Stimulated activated CD8-positive, alpha-beta memory T cell treated with anti-CD3 and anti-CD28 coated beads, Interleukin-4, amount 100 ng/mL, for 48 hours (primary cell): ENCODE measurements at regions not wholly inside any gene's neighbourhood (a gene's known extent, or its start where the extent isn't known, plus 50 kb on each side); places are given as distances from the start of the nearest gene placed in this dataset.

Experiments
- DNase-seq: peaks from one replicate; pipeline ENCODE4 v3.0.0-alpha.2; 2020

- DNase-seq: no peak
Observed at GRCh38 chr10:104577163-104577562, 63.9 kb upstream of the SORCS3 start.

- no peak for DNase-seq
Observed at GRCh38 chr10:104577861-104578521, 63.1 kb upstream of the SORCS3 start.

- no peak for DNase-seq
Observed at GRCh38 chr10:104578671-104579070, 62.4 kb upstream of the SORCS3 start.

GRCh38 chr10:104579136-104579535 is 62.0 kb upstream of the SORCS3 start:
- DNase-seq: no peak

GRCh38 chr10:104580321-104580720 is 60.8 kb upstream of the SORCS3 start:
- no peak for DNase-seq

GRCh38 chr10:104580774-104581675 is 60.1 kb upstream of the SORCS3 start:
- DNase-seq: peak; percentile 85

- no peak for DNase-seq
Observed at GRCh38 chr10:104581884-104582601, 59.0 kb upstream of the SORCS3 start.

- no peak for DNase-seq
Observed at GRCh38 chr10:104582602-104582951, 58.5 kb upstream of the SORCS3 start.

GRCh38 chr10:104582966-104583365 is 58.1 kb upstream of the SORCS3 start:
- DNase-seq: no peak

- DNase-seq: no peak
Observed at GRCh38 chr10:104584541-104584940, 56.5 kb upstream of the SORCS3 start.

GRCh38 chr10:104587751-104588150 is 53.3 kb upstream of the SORCS3 start:
- no peak for DNase-seq

- DNase-seq: no peak
Observed at GRCh38 chr10:104589431-104589830, 51.7 kb upstream of the SORCS3 start.

GRCh38 chr10:104589871-104590270 is 51.2 kb upstream of the SORCS3 start:
- no peak for DNase-seq
